ENCODE measurements at regions not wholly inside any gene's neighbourhood (a gene's known extent, or its start where the extent isn't known, plus 50 kb on each side); places are given as distances from the start of the nearest gene placed in this dataset.
"Not testable (repeated sequence)": the region's sequence is repeated elsewhere in the genome, so short reads cannot be mapped to it uniquely, and the experiment has no call there.

GRCh38 chr12:75690296-75690955, 179.0 kb upstream of the KRR1 start:
- no peak for TF ChIP-seq CTCF (IDR thresholded peaks at IDR 0.05; ENCODE audit: insufficient read depth, missing control alignments)
- no peak for FAIRE-seq

GRCh38 chr12:75686233-75686632, 174.8 kb upstream of the KRR1 start:
- FAIRE-seq; DNase-seq (ENCODE audit: insufficient read length, low spot score): not testable (repeated sequence)

More at GRCh38 chr12:75690296-75690955, 179.0 kb upstream of the KRR1 start:
- DNase-seq (ENCODE audit: insufficient read length, low spot score) = no peak

- no peak for TF ChIP-seq CTCF (IDR thresholded peaks at IDR 0.05; ENCODE audit: insufficient read depth, missing control alignments)
- FAIRE-seq = no peak
- DNase-seq (ENCODE audit: insufficient read length, low spot score) = no peak
Observed at GRCh38 chr12:75685617-75686225, 174.3 kb upstream of the KRR1 start.

GRCh38 chr12:75684678-75685616, 173.5 kb upstream of the KRR1 start:
- FAIRE-seq (no peak), DNase-seq (ENCODE audit: insufficient read length, low spot score) (no peak)
- no peak for TF ChIP-seq CTCF (IDR thresholded peaks at IDR 0.05; ENCODE audit: insufficient read depth, missing control alignments)

GRCh38 chr12:75683995-75684586, 172.7 kb upstream of the KRR1 start:
- not testable (repeated sequence) for DNase-seq (ENCODE audit: insufficient read length, low spot score); FAIRE-seq

- FAIRE-seq = no peak
- TF ChIP-seq CTCF (IDR thresholded peaks at IDR 0.05; ENCODE audit: insufficient read depth, missing control alignments) = no peak
- DNase-seq (ENCODE audit: insufficient read length, low spot score) = no peak
Observed at GRCh38 chr12:75683220-75683619, 171.8 kb upstream of the KRR1 start.

GRCh38 chr12:75677522-75677921, 166.1 kb upstream of the KRR1 start:
- no peak for TF ChIP-seq CTCF (IDR thresholded peaks at IDR 0.05; ENCODE audit: insufficient read depth, missing control alignments)
- DNase-seq (ENCODE audit: insufficient read length, low spot score) (no peak), FAIRE-seq (no peak)
